H1 (cell line): ENCODE measurements at regions not wholly inside any gene's neighbourhood (a gene's known extent, or its start where the extent isn't known, plus 50 kb on each side); places are given as distances from the start of the nearest gene placed in this dataset.

Source experiments
- RNF2 ChIP-seq: fragments of 200-900, 300-1000 bp; sonication (generic); IDR thresholded peaks from 2 replicates; pipeline ENCODE4 v1.7.1; 2016; ENCODE audit warnings: borderline replicate concordance, low read depth, mild to moderate bottlenecking, antibody characterized with exemption, low read length; ENCODE audit not compliant: poor library complexity, severe bottlenecking; ENCODE audit errors: missing control alignments
- TF ChIP-seq, protein P1 (sequence below): IDR thresholded peaks from 2 replicates; pipeline ENCODE4 v1.6.1; 2011; ENCODE audit warnings: low read length, improper control_type of control experiment

DNA sequence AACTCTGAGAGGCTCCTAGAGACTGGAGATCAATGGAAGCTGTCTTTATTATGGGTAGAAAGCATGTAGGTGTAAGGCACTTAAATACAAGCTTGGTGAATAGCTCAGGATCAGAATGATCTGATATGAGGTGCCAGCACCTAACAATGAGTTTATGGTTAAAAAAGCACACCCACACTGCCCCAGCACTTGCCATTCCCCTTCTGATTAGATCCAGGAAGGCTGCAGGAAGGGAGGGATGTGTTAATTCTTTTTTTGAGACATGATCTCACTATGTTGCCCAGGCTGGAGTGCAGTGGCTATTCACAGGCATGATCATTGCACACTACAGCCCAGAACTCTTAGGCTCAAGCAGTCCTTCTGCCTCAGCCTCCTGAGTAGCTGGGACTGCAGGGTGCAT, 71.8 kb upstream of the IVNS1ABP start (continued):
- no peak for TF ChIP-seq RNF2
- TF ChIP-seq, protein P1, sequence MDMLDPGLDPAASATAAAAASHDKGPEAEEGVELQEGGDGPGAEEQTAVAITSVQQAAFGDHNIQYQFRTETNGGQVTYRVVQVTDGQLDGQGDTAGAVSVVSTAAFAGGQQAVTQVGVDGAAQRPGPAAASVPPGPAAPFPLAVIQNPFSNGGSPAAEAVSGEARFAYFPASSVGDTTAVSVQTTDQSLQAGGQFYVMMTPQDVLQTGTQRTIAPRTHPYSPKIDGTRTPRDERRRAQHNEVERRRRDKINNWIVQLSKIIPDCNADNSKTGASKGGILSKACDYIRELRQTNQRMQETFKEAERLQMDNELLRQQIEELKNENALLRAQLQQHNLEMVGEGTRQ = no peak
